IMR-90 (cell line): ENCODE measurements at regions not wholly inside any gene's neighbourhood (a gene's known extent, or its start where the extent isn't known, plus 50 kb on each side); places are given as distances from the start of the nearest gene placed in this dataset.

Experiments used
- ATAC-seq: fragments of 200-7000 bp; cut with Tn5 transposase; 2 replicates; pipeline ENCODE4 v1.9.1; 2020; ENCODE audit warnings: low read depth, mild to moderate bottlenecking, moderate library complexity
- BruUV-seq: library from RNA; stranded (reverse); fragments of 400-500 nt; replicated peaks from 2 replicates; lab custom pipeline; 2021; lab: Mats Ljungman, UMichigan
- CTCF ChIA-PET: fragments of 300-600 bp; formaldehyde crosslinking; extraction: SDS; loops from one replicate; lab custom pipeline; 2021; ENCODE audit warnings: antibody characterized with exemption; lab: Yijun Ruan, JAX
- POLR2A ChIA-PET: fragments of 300-600 bp; sonication (Branson Sonifier 250); formaldehyde crosslinking; loops from one replicate; lab custom pipeline; 2022; ENCODE audit warnings: antibody characterized with exemption; ENCODE audit not compliant: unreplicated experiment; lab: Charles Lee
- DNase-seq: peaks from one replicate; pipeline ENCODE4 v3.0.0; 2013
- H2AFZ ChIP-seq: replicated peaks from 2 replicates; pipeline ENCODE3; 2013; ENCODE audit warnings: low read length, mild to moderate bottlenecking; ENCODE audit not compliant: poor library complexity
- H2AK5ac ChIP-seq: 2 replicates; pipeline ENCODE4 v1.6.1; 2013; ENCODE audit warnings: low read depth, low read length, inconsistent platforms
- H2AK9ac ChIP-seq: replicated peaks from 2 replicates; pipeline ENCODE3; 2013; ENCODE audit warnings: mild to moderate bottlenecking, low read depth, low read length, moderate library complexity; ENCODE audit not compliant: poor library complexity
- H2BK120ac ChIP-seq: 2 replicates; pipeline ENCODE4 v1.6.1; 2013; ENCODE audit warnings: low read depth, low read length, inconsistent platforms
- H2BK15ac ChIP-seq: 3 replicates; pipeline ENCODE4 v1.6.1; 2013; ENCODE audit warnings: low read depth, low read length, inconsistent platforms
- H2BK20ac ChIP-seq: 2 replicates; pipeline ENCODE4 v1.6.1; 2013; ENCODE audit warnings: low read depth, mild to moderate bottlenecking, inconsistent platforms, low read length, moderate library complexity
- H2BK5ac ChIP-seq: 2 replicates; pipeline ENCODE4 v1.6.1; 2013; ENCODE audit warnings: mild to moderate bottlenecking, low read depth, low read length, inconsistent platforms; ENCODE audit not compliant: poor library complexity, severe bottlenecking
- H3K14ac ChIP-seq: replicated peaks from 2 replicates; pipeline ENCODE4 v1.6.1; 2013; ENCODE audit warnings: low read depth, low read length, inconsistent platforms
- H3K18ac ChIP-seq: 2 replicates; pipeline ENCODE4 v1.6.1; 2013; ENCODE audit warnings: low read depth, low read length, control low read depth
- H3K23ac ChIP-seq: 2 replicates; pipeline ENCODE4 v1.6.1; 2013; ENCODE audit warnings: low read depth, low read length, inconsistent platforms
- H3K27ac ChIP-seq: 2 replicates; pipeline ENCODE4 v1.5.1; 2013; ENCODE audit warnings: mild to moderate bottlenecking, control low read depth, low read length; ENCODE audit not compliant: insufficient read depth
- H3K27me3 ChIP-seq: 2 replicates; pipeline ENCODE4 v1.6.1; 2013; ENCODE audit warnings: low read length; ENCODE audit not compliant: control insufficient read depth, insufficient read depth
- H3K36me3 ChIP-seq: 2 replicates; pipeline ENCODE4 v1.6.1; 2013; ENCODE audit warnings: low read length, mixed read lengths; ENCODE audit not compliant: control insufficient read depth, insufficient read depth
- H3K4ac ChIP-seq: 2 replicates; pipeline ENCODE4 v1.6.1; 2013; ENCODE audit warnings: low read depth, low read length, inconsistent platforms
- H3K4me1 ChIP-seq: 2 replicates; pipeline ENCODE4 v1.6.1; 2013; ENCODE audit warnings: low read length, mixed read lengths; ENCODE audit not compliant: control insufficient read depth, insufficient read depth
- H3K4me2 ChIP-seq: 2 replicates; pipeline ENCODE4 v1.6.1; 2013; ENCODE audit warnings: low read depth, mild to moderate bottlenecking, control low read depth, low read length, moderate library complexity
- H3K4me3 ChIP-seq: 2 replicates; pipeline ENCODE4 v1.5.1; 2013; ENCODE audit warnings: low read depth, mild to moderate bottlenecking, control low read depth, low read length, moderate library complexity; ENCODE audit not compliant: insufficient read depth
- H3K56ac ChIP-seq: 2 replicates; pipeline ENCODE4 v1.6.1; 2013; ENCODE audit warnings: low read length, inconsistent platforms; ENCODE audit not compliant: insufficient read depth; ENCODE audit errors: extremely low read depth
- H3K79me1 ChIP-seq, 2 experiments: 2 replicates each; pipeline ENCODE4 v1.6.1; 2013; ENCODE audit warnings: low read length in 2 of 2, inconsistent platforms in 1 of 2, low read depth in 1 of 2
- H3K9ac ChIP-seq: 2 replicates; pipeline ENCODE4 v1.6.1; 2013; ENCODE audit warnings: low read depth, low read length, control low read depth
- H3K9me1 ChIP-seq: 2 replicates; pipeline ENCODE4 v1.6.1; 2013; ENCODE audit warnings: low read length, inconsistent platforms; ENCODE audit not compliant: insufficient read depth
- H3K9me3 ChIP-seq: 2 replicates; pipeline ENCODE4 v1.6.1; 2013; ENCODE audit warnings: low read length; ENCODE audit not compliant: control insufficient read depth, insufficient read depth
- H4K20me1 ChIP-seq: 2 replicates; pipeline ENCODE4 v1.6.1; 2013; ENCODE audit warnings: low read length, inconsistent platforms; ENCODE audit not compliant: insufficient read depth
- H4K5ac ChIP-seq: 2 replicates; pipeline ENCODE4 v1.6.1; 2013; ENCODE audit warnings: mild to moderate bottlenecking, low read depth, low read length, control low read depth
- H4K8ac ChIP-seq, 2 experiments: 2 replicates each; pipeline ENCODE4 v1.6.1; 2013; ENCODE audit warnings: low read depth in 2 of 2, low read length in 2 of 2, control low read depth in 1 of 2, inconsistent platforms in 1 of 2
- H4K91ac ChIP-seq: 2 replicates; pipeline ENCODE4 v1.6.1; 2013; ENCODE audit warnings: low read depth, low read length, inconsistent platforms; ENCODE audit not compliant: insufficient read depth
- BHLHE40 ChIP-seq: fragments of 150-350 bp; IDR thresholded peaks from 2 replicates; pipeline ENCODE4 v1.6.1; 2016; ENCODE audit warnings: mild to moderate bottlenecking, low read depth, low read length
- CEBPB ChIP-seq: IDR thresholded peaks from 2 replicates; pipeline ENCODE4 v1.6.1; 2012; ENCODE audit warnings: low read depth, low read length, improper control_type of control experiment
- CHD1 ChIP-seq: IDR thresholded peaks from 2 replicates; pipeline ENCODE4 v1.6.1; 2012; ENCODE audit warnings: low read depth, low read length, improper control_type of control experiment
- FOS ChIP-seq: fragments of 150-350 bp; IDR thresholded peaks from 2 replicates; pipeline ENCODE4 v1.6.1; 2016; ENCODE audit warnings: low read depth, low read length
- MAFK ChIP-seq: IDR thresholded peaks from 2 replicates; pipeline ENCODE4 v1.6.1; 2012; ENCODE audit warnings: low read depth, low read length, improper control_type of control experiment
- MAZ ChIP-seq: IDR thresholded peaks from 2 replicates; pipeline ENCODE4 v1.6.1; 2012; ENCODE audit warnings: low read depth, mild to moderate bottlenecking, low read length, improper control_type of control experiment, moderate library complexity, borderline replicate concordance
- MXI1 ChIP-seq: IDR thresholded peaks from 2 replicates; pipeline ENCODE4 v1.6.1; 2012; ENCODE audit warnings: low read depth, mild to moderate bottlenecking, low read length, moderate library complexity, borderline replicate concordance
- NFE2L2 ChIP-seq: fragments of 150-350 bp; IDR thresholded peaks from 2 replicates; pipeline ENCODE4 v1.6.1; 2016; ENCODE audit warnings: low read depth, mild to moderate bottlenecking, low read length
- POLR2A ChIP-seq: IDR thresholded peaks from 2 replicates; pipeline ENCODE4 v1.6.1; 2012; ENCODE audit warnings: mild to moderate bottlenecking, low read depth, low read length
- RAD21 ChIP-seq: IDR thresholded peaks from 2 replicates; pipeline ENCODE4 v1.6.1; 2012; ENCODE audit warnings: low read length, improper control_type of control experiment
- RCOR1 ChIP-seq: IDR thresholded peaks from 2 replicates; pipeline ENCODE4 v1.6.1; 2012; ENCODE audit warnings: mild to moderate bottlenecking, low read length, improper control_type of control experiment; ENCODE audit not compliant: insufficient replicate concordance
- RFX5 ChIP-seq: IDR thresholded peaks from 2 replicates; pipeline ENCODE4 v1.8.0; 2012; ENCODE audit warnings: low read depth, mild to moderate bottlenecking, low read length, moderate library complexity
- SMC3 ChIP-seq: fragments of 150-350 bp; IDR thresholded peaks from 2 replicates; pipeline ENCODE4 v1.6.1; 2016; ENCODE audit warnings: low read depth, mild to moderate bottlenecking, antibody characterized with exemption, low read length, moderate library complexity
- WGBS, 2 experiments: methylation state at CpG; one replicate each; pipeline versions ENCODE4 v1.1.5 to v1.1.7; 2013; ENCODE audit warnings: missing lambda C conversion rate in 2 of 2; ENCODE audit not compliant: insufficient read length in 1 of 2; ENCODE audit errors: extremely low coverage in 2 of 2; 5-methylcytosine and 5-hydroxymethylcytosine counted together
- dilution Hi-C: fragments of 300-500 bp; cut with HindIII; formaldehyde crosslinking; loops from one replicate; pipeline ENCODE4 v1.14.3; 2018; ENCODE audit warnings: low sequenced_read_pairs; ENCODE audit not compliant: unreplicated experiment
- in situ Hi-C: fragments of 300-500 bp; cut with MboI; formaldehyde crosslinking; loops from 3 replicates; pipeline ENCODE4 v1.14.3; 2019; ENCODE audit warnings: low sequenced_read_pairs, inconsistent platforms, mixed read lengths
- intact Hi-C: fragments of 100-400 bp; cut with micrococcal nuclease; formaldehyde crosslinking; loops from 2 replicates; pipeline ENCODE4 v1.10.0; 2022
- TF ChIP-seq, protein P1 (sequence below): conservative IDR thresholded peaks from 2 replicates; pipeline ENCODE4 v1.5.1; 2012; ENCODE audit warnings: mild to moderate bottlenecking, low read depth, low read length, improper control_type of control experiment
- TF ChIP-seq, protein P2 (sequence below): fragments of 150-350 bp; IDR thresholded peaks from 2 replicates; pipeline ENCODE4 v1.6.1; 2016; ENCODE audit warnings: low read depth, mild to moderate bottlenecking, low read length, moderate library complexity, borderline replicate concordance
- TF ChIP-seq, protein P3 (sequence below): fragments of 150-350 bp; IDR thresholded peaks from 2 replicates; pipeline ENCODE4 v1.6.1; 2017; ENCODE audit warnings: mild to moderate bottlenecking, antibody characterized with exemption, low read length, low read depth

DNA sequence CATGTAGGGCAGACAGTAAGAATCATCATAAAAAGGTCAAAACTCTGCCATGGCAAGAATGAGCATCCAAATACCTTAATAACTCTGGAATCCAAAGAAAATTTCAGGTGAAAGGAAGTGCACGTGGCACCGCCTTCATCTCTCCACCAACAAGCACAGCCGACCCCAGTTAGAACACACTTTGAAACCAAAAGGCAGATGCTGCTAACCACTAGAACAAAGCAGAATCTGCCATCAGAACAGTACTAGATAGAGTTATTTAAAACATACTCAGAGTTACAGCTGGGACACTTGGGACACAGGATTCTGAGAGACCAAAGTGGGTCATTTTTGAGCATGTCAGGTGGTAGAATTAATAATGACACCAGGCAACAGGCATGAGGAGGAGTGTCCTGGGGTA is 106.7 kb upstream of the SOD1 start:
- Histone ChIP-seq H4K91ac (no peak overlapping the region), H3K23ac (no peak overlapping the region), H2BK15ac (no peak overlapping the region), H3K4me1 (no peaks in the 10 kb centered on the region), H3K27me3 (peaks cover 20% of the 10 kb centered on the region), H2BK120ac (no peak overlapping the region), H2AK9ac (no peak overlapping the region), H3K14ac (no peak overlapping the region), H4K8ac (no peak overlapping the region), H3K9me1 (no peaks in the 10 kb centered on the region), H3K4me3 (no peak overlapping the region), H3K9me3 (no peaks in the 10 kb centered on the region), H3K36me3 (no peaks in the 10 kb centered on the region), H3K4me2 (no peak overlapping the region), H4K5ac (no peak overlapping the region), H3K18ac (no peak overlapping the region), H3K4ac (no peak overlapping the region), H2BK5ac (no peak overlapping the region), H2BK20ac (no peak overlapping the region), H3K79me1 (no peaks in the 10 kb centered on the region), H3K9ac (no peak overlapping the region), H3K27ac (no peak overlapping the region), H3K56ac (no peak overlapping the region), H2AK5ac (no peak overlapping the region), H2AFZ (no peak overlapping the region), H4K20me1 (no peaks in the 10 kb centered on the region)
- ChIA-PET POLR2A (no interaction called here), CTCF (no interaction called here)
- ATAC-seq (no peak), DNase-seq (no peak)
- TF ChIP-seq MXI1 (no peak), CEBPB (no peak), FOS (no peak), BHLHE40 (no peak), MAZ (no peak), NFE2L2 (no peak), RAD21 (no peak), SMC3 (no peak), RCOR1 (no peak), POLR2A (no peak), MAFK (no peak), CHD1 (no peak), RFX5 (no peak)
- TF ChIP-seq, protein P1, sequence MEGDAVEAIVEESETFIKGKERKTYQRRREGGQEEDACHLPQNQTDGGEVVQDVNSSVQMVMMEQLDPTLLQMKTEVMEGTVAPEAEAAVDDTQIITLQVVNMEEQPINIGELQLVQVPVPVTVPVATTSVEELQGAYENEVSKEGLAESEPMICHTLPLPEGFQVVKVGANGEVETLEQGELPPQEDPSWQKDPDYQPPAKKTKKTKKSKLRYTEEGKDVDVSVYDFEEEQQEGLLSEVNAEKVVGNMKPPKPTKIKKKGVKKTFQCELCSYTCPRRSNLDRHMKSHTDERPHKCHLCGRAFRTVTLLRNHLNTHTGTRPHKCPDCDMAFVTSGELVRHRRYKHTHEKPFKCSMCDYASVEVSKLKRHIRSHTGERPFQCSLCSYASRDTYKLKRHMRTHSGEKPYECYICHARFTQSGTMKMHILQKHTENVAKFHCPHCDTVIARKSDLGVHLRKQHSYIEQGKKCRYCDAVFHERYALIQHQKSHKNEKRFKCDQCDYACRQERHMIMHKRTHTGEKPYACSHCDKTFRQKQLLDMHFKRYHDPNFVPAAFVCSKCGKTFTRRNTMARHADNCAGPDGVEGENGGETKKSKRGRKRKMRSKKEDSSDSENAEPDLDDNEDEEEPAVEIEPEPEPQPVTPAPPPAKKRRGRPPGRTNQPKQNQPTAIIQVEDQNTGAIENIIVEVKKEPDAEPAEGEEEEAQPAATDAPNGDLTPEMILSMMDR, result no peak
- TF ChIP-seq, protein P2, sequence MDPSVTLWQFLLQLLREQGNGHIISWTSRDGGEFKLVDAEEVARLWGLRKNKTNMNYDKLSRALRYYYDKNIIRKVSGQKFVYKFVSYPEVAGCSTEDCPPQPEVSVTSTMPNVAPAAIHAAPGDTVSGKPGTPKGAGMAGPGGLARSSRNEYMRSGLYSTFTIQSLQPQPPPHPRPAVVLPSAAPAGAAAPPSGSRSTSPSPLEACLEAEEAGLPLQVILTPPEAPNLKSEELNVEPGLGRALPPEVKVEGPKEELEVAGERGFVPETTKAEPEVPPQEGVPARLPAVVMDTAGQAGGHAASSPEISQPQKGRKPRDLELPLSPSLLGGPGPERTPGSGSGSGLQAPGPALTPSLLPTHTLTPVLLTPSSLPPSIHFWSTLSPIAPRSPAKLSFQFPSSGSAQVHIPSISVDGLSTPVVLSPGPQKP, result no peak
- TF ChIP-seq, protein P3, sequence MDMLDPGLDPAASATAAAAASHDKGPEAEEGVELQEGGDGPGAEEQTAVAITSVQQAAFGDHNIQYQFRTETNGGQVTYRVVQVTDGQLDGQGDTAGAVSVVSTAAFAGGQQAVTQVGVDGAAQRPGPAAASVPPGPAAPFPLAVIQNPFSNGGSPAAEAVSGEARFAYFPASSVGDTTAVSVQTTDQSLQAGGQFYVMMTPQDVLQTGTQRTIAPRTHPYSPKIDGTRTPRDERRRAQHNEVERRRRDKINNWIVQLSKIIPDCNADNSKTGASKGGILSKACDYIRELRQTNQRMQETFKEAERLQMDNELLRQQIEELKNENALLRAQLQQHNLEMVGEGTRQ, result no peak
- BruUV-seq, result no TSS peak
- intact Hi-C loops (no loop called here), in situ Hi-C loops (no loop called here), dilution Hi-C loops (no loop called here)
- WGBS, 2 experiments, result no CpG with 5 or more reads among the region's 3 CpGs
